ENCODE measurements at regions not wholly inside any gene's neighbourhood (a gene's known extent, or its start where the extent isn't known, plus 50 kb on each side); places are given as distances from the start of the nearest gene placed in this dataset.

- WGBS: 65% methylated on average over 9 of the region's 9 CpGs
- Histone ChIP-seq H3K4me1 (no peaks in the 10 kb centered on the region), H3K9me3 (no peaks in the 10 kb centered on the region), H3K36me3 (no peaks in the 10 kb centered on the region), H3K27ac (replicated peaks in 1 of 4) (no peak overlapping the region), H3K4me3 (no peak overlapping the region), H3K27me3 (no peaks in the 10 kb centered on the region)
- no peak for TF ChIP-seq CTCF (IDR thresholded peaks at IDR 0.05)
- no peak for DNase-seq (ENCODE audit: extremely low spot score)
- intact Hi-C loops (cut with DNase I): no loop called here
These were observed 898.5 kb downstream of the KCNJ2 start for GRCh38 chr17:71067669-71068407.

- intact Hi-C loops (cut with DNase I): no loop called here
- DNase-seq (ENCODE audit: extremely low spot score): no peak
These were observed 899.0 kb downstream of the KCNJ2 start for GRCh38 chr17:71068408-71068750.

GRCh38 chr17:71071041-71071440, 901.7 kb downstream of the KCNJ2 start:
- H3K27me3 ChIP-seq: no peaks in the 10 kb centered on the region
- no peak overlapping the region for H3K4me3 ChIP-seq
- 84% methylated on average over 4 of the region's 4 CpGs for WGBS
- no peak overlapping the region for H3K27ac ChIP-seq (replicated peaks in 1 of 4)
- H3K4me1 ChIP-seq: no peaks in the 10 kb centered on the region
- DNase-seq (ENCODE audit: extremely low spot score): no peak
- no peaks in the 10 kb centered on the region for H3K36me3 ChIP-seq
- TF ChIP-seq POLR2AphosphoS5 (IDR thresholded peaks at IDR 0.05) (no peak), POLR2A (IDR thresholded peaks at IDR 0.05; ENCODE audit: low read depth) (no peak), CTCF (IDR thresholded peaks at IDR 0.05) (no peak), EP300 (IDR thresholded peaks at IDR 0.05) (no peak)
- intact Hi-C loops (cut with DNase I): no loop called here
- no peaks in the 10 kb centered on the region for H3K9me3 ChIP-seq

More at GRCh38 chr17:71068408-71068750, 899.0 kb downstream of the KCNJ2 start:
- no peak for TF ChIP-seq CTCF (IDR thresholded peaks at IDR 0.05)
- no peak for TF ChIP-seq EP300 (IDR thresholded peaks at IDR 0.05)
- no peak for TF ChIP-seq POLR2A (IDR thresholded peaks at IDR 0.05; ENCODE audit: low read depth)
- no peak for TF ChIP-seq POLR2AphosphoS5 (IDR thresholded peaks at IDR 0.05)
- Histone ChIP-seq H3K36me3 (no peaks in the 10 kb centered on the region), H3K27ac (replicated peaks in 1 of 4) (no peak overlapping the region), H3K9me3 (no peaks in the 10 kb centered on the region), H3K4me3 (no peak overlapping the region), H3K4me1 (no peaks in the 10 kb centered on the region), H3K27me3 (no peaks in the 10 kb centered on the region)

GRCh38 chr17:71071837-71072236, 902.5 kb downstream of the KCNJ2 start:
- H3K9me3 ChIP-seq: no peaks in the 10 kb centered on the region
- no peaks in the 10 kb centered on the region for H3K4me1 ChIP-seq
- TF ChIP-seq POLR2AphosphoS5 (IDR thresholded peaks at IDR 0.05) (no peak), POLR2A (IDR thresholded peaks at IDR 0.05; ENCODE audit: low read depth) (no peak), EP300 (IDR thresholded peaks at IDR 0.05) (no peak), CTCF (IDR thresholded peaks at IDR 0.05) (no peak)
- H3K27ac ChIP-seq (replicated peaks in 1 of 4): no peak overlapping the region
- H3K36me3 ChIP-seq: no peaks in the 10 kb centered on the region
- no peaks in the 10 kb centered on the region for H3K27me3 ChIP-seq
- WGBS: 84% methylated on average over 10 of the region's 10 CpGs
- DNase-seq (ENCODE audit: extremely low spot score): no peak
- no peak overlapping the region for H3K4me3 ChIP-seq
- intact Hi-C loops (cut with DNase I): no loop called here

GRCh38 chr17:71080937-71081336, 911.6 kb downstream of the KCNJ2 start:
- H3K4me1 ChIP-seq: no peaks in the 10 kb centered on the region
- H3K36me3 ChIP-seq: no peaks in the 10 kb centered on the region
- no peaks in the 10 kb centered on the region for H3K9me3 ChIP-seq
- H3K27ac ChIP-seq (replicated peaks in 1 of 4): no peak overlapping the region
- H3K27me3 ChIP-seq: no peaks in the 10 kb centered on the region
- TF ChIP-seq POLR2A (IDR thresholded peaks at IDR 0.05; ENCODE audit: low read depth) (no peak), POLR2AphosphoS5 (IDR thresholded peaks at IDR 0.05) (no peak), EP300 (IDR thresholded peaks at IDR 0.05) (no peak), CTCF (IDR thresholded peaks at IDR 0.05) (no peak)
- no peak for DNase-seq (ENCODE audit: extremely low spot score)
- intact Hi-C loops (cut with DNase I): no loop called here
- no peak overlapping the region for H3K4me3 ChIP-seq
- WGBS: 89% methylated on average over 11 of the region's 11 CpGs
